Cardiac septum (tissue), 1 donor: ENCODE measurements at regions not wholly inside any gene's neighbourhood (a gene's known extent, or its start where the extent isn't known, plus 50 kb on each side); places are given as distances from the start of the nearest gene placed in this dataset.

Experiments used
- DNase-seq: peaks from one replicate; pipeline ENCODE4 v3.0.0-alpha.2; 2020; ENCODE audit warnings: low spot score
- intact Hi-C: fragments of 100-400 bp; cut with DNase I; formaldehyde crosslinking; loops from one replicate; pipeline ENCODE4 v1.14.0; 2022
- donor health status: DM: no; HTN: no; CAD: no.

GRCh38 chr11:27287205-27287604 lies 75.8 kb downstream of the CCDC34 start:
- DNase-seq: no peak
- intact Hi-C loops: no loop called here

GRCh38 chr11:27285761-27286160 lies 77.3 kb downstream of the CCDC34 start:
- DNase-seq: no peak
- intact Hi-C loops: no loop called here

GRCh38 chr11:27282806-27283205 lies 80.2 kb downstream of the CCDC34 start:
- intact Hi-C loops: loop anchor here (5.0 kb wide), 1 partner anchor 41 kb away; no protein-coding TSS in a partner anchor
- DNase-seq: no peak

GRCh38 chr11:27281740-27282590 lies 81.0 kb downstream of the CCDC34 start:
- intact Hi-C loops: loop anchor here (5.0 kb wide), 1 partner anchor 40 kb away; no protein-coding TSS in a partner anchor
- DNase-seq: no peak

GRCh38 chr11:27281276-27281675 lies 81.7 kb downstream of the CCDC34 start:
- DNase-seq: no peak
- intact Hi-C loops: loop anchor here (5.0 kb wide), 1 partner anchor 39 kb away; no protein-coding TSS in a partner anchor

- intact Hi-C loops: loop anchor here (5.0 kb wide), 1 partner anchor 38 kb away; no protein-coding TSS in a partner anchor
These were observed 82.9 kb downstream of the CCDC34 start for GRCh38 chr11:27280140-27280539.

GRCh38 chr11:27279460-27279859 lies 83.6 kb downstream of the CCDC34 start:
- DNase-seq: no peak
- intact Hi-C loops: no loop called here

More at GRCh38 chr11:27280140-27280539, 82.9 kb downstream of the CCDC34 start:
- no peak for DNase-seq

- DNase-seq: no peak
- intact Hi-C loops: no loop called here
These were observed 85.2 kb downstream of the CCDC34 start for GRCh38 chr11:27277843-27278242.

- intact Hi-C loops: no loop called here
- DNase-seq: no peak
These were observed 86.9 kb downstream of the CCDC34 start for GRCh38 chr11:27276141-27276540.

- intact Hi-C loops: no loop called here
- DNase-seq: no peak
These were observed 88.1 kb downstream of the CCDC34 start for GRCh38 chr11:27274854-27275395.

GRCh38 chr11:27266125-27266524 lies 96.9 kb downstream of the CCDC34 start:
- intact Hi-C loops: no loop called here
- DNase-seq: no peak

GRCh38 chr11:27263986-27264385 lies 99.0 kb downstream of the CCDC34 start:
- intact Hi-C loops: no loop called here
- DNase-seq: no peak

GRCh38 chr11:27263046-27263445 lies 100.0 kb downstream of the CCDC34 start:
- intact Hi-C loops: no loop called here
- DNase-seq: no peak

GRCh38 chr11:27255447-27255828 lies 107.6 kb downstream of the CCDC34 start:
- no peak for DNase-seq
- intact Hi-C loops: no loop called here

- intact Hi-C loops: no loop called here
- no peak for DNase-seq
These were observed 108.1 kb downstream of the CCDC34 start for GRCh38 chr11:27254744-27255446.

- no peak for DNase-seq
- intact Hi-C loops: no loop called here
These were observed 109.8 kb downstream of the CCDC34 start for GRCh38 chr11:27253224-27253623.

GRCh38 chr11:27250867-27251665 lies 111.9 kb downstream of the CCDC34 start:
- intact Hi-C loops: no loop called here

GRCh38 chr11:27248576-27249509 lies 114.2 kb downstream of the CCDC34 start:
- DNase-seq: no peak
- intact Hi-C loops: no loop called here

More at GRCh38 chr11:27250867-27251665, 111.9 kb downstream of the CCDC34 start:
- no peak for DNase-seq

GRCh38 chr11:27247660-27248059 lies 115.4 kb downstream of the CCDC34 start:
- no peak for DNase-seq
- intact Hi-C loops: no loop called here
